ENCODE measurements at regions not wholly inside any gene's neighbourhood (a gene's known extent, or its start where the extent isn't known, plus 50 kb on each side); places are given as distances from the start of the nearest gene placed in this dataset.

GRCh38 chr3:137224464-137224863 lies 266.7 kb downstream of the IL20RB start (continued):
- no peak for TF ChIP-seq ZBTB33 (IDR thresholded peaks at IDR 0.05)

- Histone ChIP-seq H3K27me3 (ENCODE audit: control insufficient read depth in 4 of 4, insufficient read depth in 4 of 4, low read length in 3 of 4) (no peaks in the 10 kb centered on the region), H3K9ac (ENCODE audit: low read depth in 1 of 2, low read length in 2 of 2) (no peak overlapping the region), H3K4me1 (ENCODE audit: control insufficient read depth in 4 of 4, insufficient read depth in 4 of 4, low read length in 3 of 4) (no peaks in the 10 kb centered on the region), H3K9me3 (ENCODE audit: control insufficient read depth in 4 of 4, low read length in 3 of 4) (no peaks in the 10 kb centered on the region), H3K4me3 (ENCODE audit: low read depth in 1 of 3, low read length in 3 of 3) (no peak overlapping the region), H3K27ac (ENCODE audit: low read depth in 1 of 2, low read length in 2 of 2) (no peak overlapping the region), H3K36me3 (ENCODE audit: control insufficient read depth in 4 of 4, insufficient read depth in 3 of 4, low read depth in 1 of 4, low read length in 3 of 4) (no peaks in the 10 kb centered on the region)
- DNase-seq (ENCODE audit: low spot score) = no peak
- TF ChIP-seq JUND (IDR thresholded peaks at IDR 0.05) = no peak
- TF ChIP-seq FOXA1 (IDR thresholded peaks at IDR 0.05) = no peak
- TF ChIP-seq HNF4G (IDR thresholded peaks at IDR 0.05) = no peak
- TF ChIP-seq TAF1 (conservative IDR thresholded peaks at IDR 0.05) = no peak
- TF ChIP-seq MAX (IDR thresholded peaks at IDR 0.05) = no peak
- no peak for TF ChIP-seq CTCF (IDR thresholded peaks at IDR 0.05; ENCODE audit: low read depth, low read length, missing input control)
- no peak for TF ChIP-seq ZBTB33 (IDR thresholded peaks at IDR 0.05)
- TF ChIP-seq GABPA (IDR thresholded peaks at IDR 0.05 in 1 of 2, conservative IDR thresholded peaks at IDR 0.05 in 1 of 2) = no peak
- TF ChIP-seq RXRA (IDR thresholded peaks at IDR 0.05) = no peak
- no peak for TF ChIP-seq YY1 (IDR thresholded peaks at IDR 0.05)
- TF ChIP-seq HNF4A (conservative IDR thresholded peaks at IDR 0.05) = no peak
- TF ChIP-seq SP1 (IDR thresholded peaks at IDR 0.05) = no peak
- WGBS = 79% methylated on average over 6 of the region's 6 CpGs
Measured at GRCh38 chr3:137242836-137243400, 285.1 kb downstream of the IL20RB start.

- Histone ChIP-seq H3K4me3 (ENCODE audit: low read depth in 1 of 3, low read length in 3 of 3) (no peak overlapping the region), H3K9ac (ENCODE audit: low read depth in 1 of 2, low read length in 2 of 2) (no peak overlapping the region), H3K36me3 (ENCODE audit: control insufficient read depth in 4 of 4, insufficient read depth in 3 of 4, low read depth in 1 of 4, low read length in 3 of 4) (no peaks in the 10 kb centered on the region), H3K4me1 (ENCODE audit: control insufficient read depth in 4 of 4, insufficient read depth in 4 of 4, low read length in 3 of 4) (no peaks in the 10 kb centered on the region), H3K27ac (ENCODE audit: low read depth in 1 of 2, low read length in 2 of 2) (no peak overlapping the region), H3K27me3 (ENCODE audit: control insufficient read depth in 4 of 4, insufficient read depth in 4 of 4, low read length in 3 of 4) (no peaks in the 10 kb centered on the region), H3K9me3 (ENCODE audit: control insufficient read depth in 4 of 4, low read length in 3 of 4) (peaks cover 0 to 5% (median 0%) of the 10 kb centered on the region in 4 donors)
- WGBS = 55% methylated on average over 2 of the region's 2 CpGs
- no peak for DNase-seq (ENCODE audit: low spot score)
- no peak for TF ChIP-seq RAD21 (IDR thresholded peaks at IDR 0.05)
- TF ChIP-seq MAX (IDR thresholded peaks at IDR 0.05) = no peak
- no peak for TF ChIP-seq NR2F2 (IDR thresholded peaks at IDR 0.05)
Measured at GRCh38 chr3:137246491-137246890, 288.7 kb downstream of the IL20RB start.

All from liver (tissue), 8 donors.